ENCODE measurements at regions not wholly inside any gene's neighbourhood (a gene's known extent, or its start where the extent isn't known, plus 50 kb on each side); places are given as distances from the start of the nearest gene placed in this dataset.

DNA sequence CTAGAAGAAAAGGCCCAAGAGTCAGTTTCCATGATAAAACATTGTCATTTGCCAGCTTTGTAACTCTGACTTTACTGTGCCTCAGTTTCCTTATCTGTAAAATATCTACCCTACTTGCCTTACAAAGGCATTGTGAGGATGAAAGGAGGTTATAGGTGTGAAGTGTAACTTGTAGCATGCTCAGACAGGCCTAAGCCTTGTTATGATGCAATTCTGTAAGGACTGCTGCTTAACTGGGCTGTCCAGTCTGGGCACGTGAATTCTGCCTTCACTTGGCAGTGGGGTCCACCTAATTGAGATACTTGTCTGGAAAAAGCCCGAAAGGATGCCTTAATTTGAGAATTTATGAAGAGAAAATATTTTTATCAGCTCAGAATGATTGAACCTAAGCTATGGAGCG lies 114.5 kb upstream of the DYRK2 start:
- TF ChIP-seq, protein P1, sequence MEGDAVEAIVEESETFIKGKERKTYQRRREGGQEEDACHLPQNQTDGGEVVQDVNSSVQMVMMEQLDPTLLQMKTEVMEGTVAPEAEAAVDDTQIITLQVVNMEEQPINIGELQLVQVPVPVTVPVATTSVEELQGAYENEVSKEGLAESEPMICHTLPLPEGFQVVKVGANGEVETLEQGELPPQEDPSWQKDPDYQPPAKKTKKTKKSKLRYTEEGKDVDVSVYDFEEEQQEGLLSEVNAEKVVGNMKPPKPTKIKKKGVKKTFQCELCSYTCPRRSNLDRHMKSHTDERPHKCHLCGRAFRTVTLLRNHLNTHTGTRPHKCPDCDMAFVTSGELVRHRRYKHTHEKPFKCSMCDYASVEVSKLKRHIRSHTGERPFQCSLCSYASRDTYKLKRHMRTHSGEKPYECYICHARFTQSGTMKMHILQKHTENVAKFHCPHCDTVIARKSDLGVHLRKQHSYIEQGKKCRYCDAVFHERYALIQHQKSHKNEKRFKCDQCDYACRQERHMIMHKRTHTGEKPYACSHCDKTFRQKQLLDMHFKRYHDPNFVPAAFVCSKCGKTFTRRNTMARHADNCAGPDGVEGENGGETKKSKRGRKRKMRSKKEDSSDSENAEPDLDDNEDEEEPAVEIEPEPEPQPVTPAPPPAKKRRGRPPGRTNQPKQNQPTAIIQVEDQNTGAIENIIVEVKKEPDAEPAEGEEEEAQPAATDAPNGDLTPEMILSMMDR (IDR thresholded peaks at IDR 0.05), result no peak

DNA sequence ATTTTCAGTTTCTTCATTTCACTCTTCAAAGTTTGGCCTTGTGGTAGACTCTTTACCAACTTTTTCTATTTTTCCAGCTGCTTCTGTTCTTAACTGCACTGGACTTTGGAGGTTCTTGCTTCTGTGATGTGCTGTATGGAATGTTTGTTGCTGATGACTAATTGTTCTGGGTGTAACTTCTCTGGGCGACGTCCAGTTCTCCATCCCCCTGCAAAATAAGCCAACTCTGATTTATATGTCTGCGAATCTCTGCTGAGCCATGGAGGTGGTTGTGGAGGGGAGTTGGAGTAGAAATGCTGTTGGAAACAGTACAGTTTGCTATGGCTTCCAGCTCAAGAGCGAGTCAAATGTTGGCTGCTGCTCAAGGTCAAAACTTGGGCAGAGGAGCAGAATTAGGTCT lies 113.9 kb upstream of the DYRK2 start:
- TF ChIP-seq, protein P1 (IDR thresholded peaks at IDR 0.05), result no peak

GRCh38 chr12:67535176-67535575 lies 113.4 kb upstream of the DYRK2 start:
- TF ChIP-seq, protein P1 (IDR thresholded peaks at IDR 0.05), result no peak

GRCh38 chr12:67535971-67536370 lies 112.6 kb upstream of the DYRK2 start:
- TF ChIP-seq, protein P1 (IDR thresholded peaks at IDR 0.05), result no peak

GRCh38 chr12:67539329-67539728 lies 109.2 kb upstream of the DYRK2 start:
- TF ChIP-seq, protein P1 (IDR thresholded peaks at IDR 0.05), result no peak

DNA sequence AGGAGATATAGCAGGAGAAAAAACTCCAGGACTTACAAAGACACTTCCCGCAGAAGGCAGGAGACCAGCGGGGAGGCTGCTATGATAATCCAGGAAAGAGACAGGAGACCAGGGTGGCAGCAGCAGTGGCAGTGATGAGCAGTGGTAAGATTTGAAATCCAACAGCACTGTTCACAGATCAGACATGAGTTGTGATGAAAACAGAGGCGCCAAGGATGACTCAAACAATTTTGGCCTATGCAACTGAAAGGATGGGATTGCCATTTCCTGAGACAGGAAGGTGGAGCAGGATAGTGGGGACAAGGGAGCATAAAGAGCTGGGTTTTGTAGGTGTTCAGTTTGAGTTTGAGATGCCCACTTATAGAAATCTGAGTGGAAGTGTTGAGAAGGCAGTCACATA lies 108.6 kb upstream of the DYRK2 start:
- TF ChIP-seq, protein P1 (IDR thresholded peaks at IDR 0.05), result no peak

DNA sequence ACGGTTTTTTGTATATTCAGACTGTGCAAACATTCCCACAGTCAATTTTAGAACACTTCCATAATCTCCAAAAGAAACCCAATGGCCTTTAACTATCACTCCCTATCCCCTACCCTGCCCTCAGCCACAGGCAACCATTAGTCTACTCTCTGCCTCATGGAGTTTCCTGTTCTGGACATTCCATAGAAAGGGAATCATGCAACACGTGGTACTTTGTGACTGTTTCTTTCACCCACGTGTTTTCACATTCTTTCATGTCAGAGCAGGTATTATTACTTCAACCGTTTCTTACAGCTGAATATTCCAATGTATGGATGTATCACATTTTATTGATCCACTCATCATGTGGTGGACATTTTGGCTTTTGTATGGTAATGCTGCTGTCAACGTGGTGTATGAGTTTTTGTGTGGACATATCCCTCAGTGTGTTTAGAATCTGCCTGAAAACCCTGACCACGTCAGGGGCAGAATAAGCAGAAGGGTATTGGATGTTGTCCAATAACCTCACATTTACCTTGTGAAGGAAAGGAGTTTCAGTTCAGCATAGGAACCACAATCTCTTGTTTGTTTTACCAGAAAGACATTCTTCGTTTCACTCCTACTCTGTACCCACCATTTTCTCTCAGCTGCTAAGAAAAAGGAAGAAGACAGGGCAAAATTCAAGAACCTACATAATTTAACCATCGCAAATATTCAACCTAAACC lies 107.5 kb upstream of the DYRK2 start:
- TF ChIP-seq, protein P1 (IDR thresholded peaks at IDR 0.05), result no peak

GRCh38 chr12:67541625-67541991 lies 106.9 kb upstream of the DYRK2 start:
- TF ChIP-seq, protein P1 (IDR thresholded peaks at IDR 0.05), result no peak
